Vagina (tissue), 2 donors: ENCODE measurements at regions not wholly inside any gene's neighbourhood (a gene's known extent, or its start where the extent isn't known, plus 50 kb on each side); places are given as distances from the start of the nearest gene placed in this dataset.

Experiments
- CTCF ChIP-seq, 3 experiments: fragments of 450-650 bp in 2 of 3; fragments of 200-600 bp in 1 of 3; sonication (generic) in 1 of 3; IDR thresholded peaks; one replicate each; pipeline ENCODE4 v1.5.1; 2017 to 2019; ENCODE audit warnings: antibody characterized with exemption in 3 of 3, mild to moderate bottlenecking in 2 of 3, moderate library complexity in 2 of 3
- POLR2A ChIP-seq, 2 donors: fragments of 450-650 bp; IDR thresholded peaks; one replicate each; pipeline ENCODE4 v1.6.1; 2017; ENCODE audit warnings: antibody characterized with exemption in 2 of 2, mild to moderate bottlenecking in 2 of 2, moderate library complexity in 2 of 2
- POLR2AphosphoS5 ChIP-seq, 2 donors: sonication (generic); formaldehyde crosslinking; IDR thresholded peaks; one replicate each; pipeline ENCODE4 v1.9.0; 2017; ENCODE audit warnings: antibody characterized with exemption in 2 of 2, mild to moderate bottlenecking in 2 of 2, low read depth in 1 of 2; ENCODE audit not compliant: insufficient read depth in 1 of 2

- TF ChIP-seq POLR2A (IDR thresholded peaks at IDR 0.05) (no peak), CTCF (IDR thresholded peaks at IDR 0.05) (no peak), POLR2AphosphoS5 (IDR thresholded peaks at IDR 0.05; ENCODE audit: insufficient read depth in 1 of 2, low read depth in 1 of 2) (no peak)
Observed at GRCh38 chr2:226190479-226191252, 609.0 kb downstream of the IRS1 start.
